H9 (cell line): ENCODE measurements at regions not wholly inside any gene's neighbourhood (a gene's known extent, or its start where the extent isn't known, plus 50 kb on each side); places are given as distances from the start of the nearest gene placed in this dataset.

ENCODE experiments used
- DNase-seq: peaks from one replicate; pipeline ENCODE4 v3.0.0-alpha.2; 2017
- H2AFZ ChIP-seq: one replicate; pipeline ENCODE4 v1.6.1; 2013; ENCODE audit warnings: mild to moderate bottlenecking, low read length, control low read depth, moderate library complexity
- H2AK5ac ChIP-seq: 2 replicates; pipeline ENCODE4 v1.6.1; 2013; ENCODE audit warnings: low read length, control low read depth, mixed read lengths; ENCODE audit not compliant: insufficient read length
- H2BK120ac ChIP-seq: one replicate; pipeline ENCODE4 v1.6.1; 2013; ENCODE audit warnings: low read depth, mild to moderate bottlenecking, low read length, control low read depth, inconsistent platforms; ENCODE audit not compliant: poor library complexity, severe bottlenecking
- H2BK12ac ChIP-seq: 2 replicates; pipeline ENCODE4 v1.6.1; 2013; ENCODE audit warnings: low read length, control low read depth, mixed read lengths, low read depth; ENCODE audit not compliant: insufficient read length
- H2BK15ac ChIP-seq: 2 replicates; pipeline ENCODE4 v1.6.1; 2013; ENCODE audit warnings: low read depth, low read length, control low read depth
- H2BK20ac ChIP-seq: one replicate; pipeline ENCODE4 v1.6.1; 2013; ENCODE audit warnings: low read depth, mild to moderate bottlenecking, low read length, control low read depth, inconsistent platforms; ENCODE audit not compliant: poor library complexity, severe bottlenecking
- H2BK5ac ChIP-seq: 2 replicates; pipeline ENCODE4 v1.6.1; 2013; ENCODE audit warnings: low read length, control low read depth, mixed read lengths; ENCODE audit not compliant: insufficient read length
- H3K14ac ChIP-seq: 2 replicates; pipeline ENCODE4 v1.6.1; 2013; ENCODE audit warnings: low read length, control low read depth; ENCODE audit not compliant: insufficient read depth
- H3K18ac ChIP-seq: 2 replicates; pipeline ENCODE4 v1.6.1; 2013; ENCODE audit warnings: low read depth, mild to moderate bottlenecking, mixed read lengths, low read length, control low read depth; ENCODE audit not compliant: insufficient read length
- H3K23ac ChIP-seq: 2 replicates; pipeline ENCODE4 v1.6.1; 2013; ENCODE audit warnings: low read length, control low read depth, mixed read lengths, low read depth; ENCODE audit not compliant: insufficient read length
- H3K23me2 ChIP-seq: 2 replicates; pipeline ENCODE4 v1.6.1; 2013; ENCODE audit warnings: low read depth, mild to moderate bottlenecking, mixed read lengths, low read length, control low read depth; ENCODE audit not compliant: insufficient read length, poor library complexity, severe bottlenecking
- H3K27ac ChIP-seq: 2 replicates; pipeline ENCODE4 v1.5.1; 2013; ENCODE audit warnings: low read length, control low read depth, mixed read lengths, low read depth; ENCODE audit not compliant: insufficient read length
- H3K27me3 ChIP-seq: 2 replicates; pipeline ENCODE4 v1.6.1; 2013; ENCODE audit warnings: low read length, control low read depth, inconsistent platforms; ENCODE audit not compliant: insufficient read depth
- H3K4ac ChIP-seq: 2 replicates; pipeline ENCODE4 v1.6.1; 2013; ENCODE audit warnings: low read depth, mild to moderate bottlenecking, control low read depth, inconsistent platforms, low read length, moderate library complexity
- H3K4me1 ChIP-seq: 2 replicates; pipeline ENCODE4 v1.6.1; 2013; ENCODE audit warnings: low read length, control low read depth, inconsistent platforms; ENCODE audit not compliant: insufficient read depth
- H3K4me2 ChIP-seq: 2 replicates; pipeline ENCODE4 v1.6.1; 2013; ENCODE audit warnings: low read length, control low read depth, mixed read lengths; ENCODE audit not compliant: insufficient read length, insufficient read depth
- H3K56ac ChIP-seq: 2 replicates; pipeline ENCODE4 v1.6.1; 2013; ENCODE audit warnings: low read depth, mild to moderate bottlenecking, mixed read lengths, low read length, control low read depth; ENCODE audit not compliant: insufficient read length
- H3K79me1 ChIP-seq: 2 replicates; pipeline ENCODE4 v1.6.1; 2013; ENCODE audit warnings: low read depth, mild to moderate bottlenecking, moderate library complexity, low read length, control low read depth, inconsistent platforms; ENCODE audit not compliant: insufficient read depth, poor library complexity, severe bottlenecking
- H3K79me2 ChIP-seq: 2 replicates; pipeline ENCODE4 v1.6.1; 2013; ENCODE audit warnings: low read length, control low read depth, inconsistent platforms; ENCODE audit not compliant: insufficient read depth
- H3K9ac ChIP-seq: 2 replicates; pipeline ENCODE4 v1.6.1; 2013; ENCODE audit warnings: low read length, control low read depth, mixed read lengths; ENCODE audit not compliant: insufficient read length; ENCODE audit errors: extremely low read depth
- H3K9me3 ChIP-seq: one replicate; pipeline ENCODE4 v1.6.1; 2013; ENCODE audit warnings: low read depth, low read length, inconsistent platforms; ENCODE audit not compliant: control insufficient read depth
- H3T11ph ChIP-seq: one replicate; pipeline ENCODE4 v1.6.1; 2013; ENCODE audit warnings: mild to moderate bottlenecking, low read length, control low read depth, inconsistent platforms
- H4K20me1 ChIP-seq: one replicate; pipeline ENCODE4 v1.6.1; 2013; ENCODE audit not compliant: control insufficient read depth, insufficient read length, insufficient read depth
- H4K5ac ChIP-seq: 2 replicates; pipeline ENCODE4 v1.6.1; 2013; ENCODE audit warnings: low read depth, mild to moderate bottlenecking, mixed read lengths, low read length, control low read depth; ENCODE audit not compliant: insufficient read length
- H4K8ac ChIP-seq: replicated peaks from 2 replicates; pipeline ENCODE4 v1.6.1; 2013; ENCODE audit warnings: low read length, control low read depth, mixed read lengths, low read depth; ENCODE audit not compliant: insufficient read length
- H4K91ac ChIP-seq: 2 replicates; pipeline ENCODE4 v1.6.1; 2013; ENCODE audit warnings: low read depth, mild to moderate bottlenecking, moderate library complexity, mixed read lengths, low read length, control low read depth; ENCODE audit not compliant: insufficient read length
- H3K27ac Mint-ChIP-seq, 3 experiments: 2 replicates in 2 of 3; 3 replicates in 1 of 3; pipeline ENCODE4 v1.8.0; 2020 to 2021; ENCODE audit warnings: mixed read lengths in 3 of 3, mild to moderate bottlenecking in 1 of 3, moderate library complexity in 1 of 3
- H3K27me3 Mint-ChIP-seq: 2 replicates; pipeline ENCODE4 v1.8.0; 2021; ENCODE audit warnings: low read depth, mild to moderate bottlenecking, moderate library complexity, mixed read lengths
- H3K36me3 Mint-ChIP-seq, 3 experiments: 2 replicates in 2 of 3; 3 replicates in 1 of 3; pipeline ENCODE4 v1.8.0; 2020 to 2021; ENCODE audit warnings: low read depth in 3 of 3, mixed read lengths in 3 of 3; ENCODE audit not compliant: insufficient read depth in 1 of 3
- H3K4me1 Mint-ChIP-seq, 2 experiments: 2 replicates each; pipeline ENCODE4 v1.8.0; 2020; ENCODE audit warnings: mixed read lengths in 2 of 2
- H3K4me3 Mint-ChIP-seq, 2 experiments: 2 replicates in 1 of 2; 3 replicates in 1 of 2; pipeline ENCODE4 v1.8.0; 2020 to 2021; ENCODE audit warnings: mild to moderate bottlenecking in 2 of 2, mixed read lengths in 2 of 2, moderate library complexity in 1 of 2
- H3K9me3 Mint-ChIP-seq, 2 experiments: 2 replicates in 1 of 2; 3 replicates in 1 of 2; pipeline ENCODE4 v1.8.0; 2020; ENCODE audit warnings: mild to moderate bottlenecking in 2 of 2, mixed read lengths in 2 of 2, moderate library complexity in 1 of 2
- CTCF ChIP-seq: fragments of 200-600 bp; sonication (generic); conservative IDR thresholded peaks from 3 replicates; pipeline ENCODE4 v1.8.0; 2021; ENCODE audit warnings: antibody characterized with exemption, mild to moderate bottlenecking
- WGBS: extraction: QIAGEN DNeasy Blood & Tissue Kit; methylation state at CpG from one replicate; pipeline ENCODE4 v1.1.7; 2013; ENCODE audit warnings: missing lambda C conversion rate, low lambda C conversion rate, mixed read lengths; ENCODE audit not compliant: insufficient read length; ENCODE audit errors: extremely low coverage; 5-methylcytosine and 5-hydroxymethylcytosine counted together

- Histone ChIP-seq H2BK20ac (no peak overlapping the region), H3K9me3 (no peaks in the 10 kb centered on the region), H2AK5ac (no peak overlapping the region), H3K27me3 (no peaks in the 10 kb centered on the region), H2BK15ac (no peak overlapping the region), H4K8ac (no peak overlapping the region), H3K23me2 (no peaks in the 10 kb centered on the region), H3K4me1 (no peaks in the 10 kb centered on the region), H3K23ac (no peak overlapping the region), H3T11ph (no peak overlapping the region), H3K4me2 (no peak overlapping the region), H4K20me1 (no peaks in the 10 kb centered on the region), H3K9ac (no peak overlapping the region), H3K79me2 (no peaks in the 10 kb centered on the region), H3K18ac (no peak overlapping the region), H3K56ac (no peak overlapping the region), H4K91ac (no peak overlapping the region), H2BK5ac (no peak overlapping the region), H2BK120ac (no peak overlapping the region), H4K5ac (no peak overlapping the region), H3K14ac (no peak overlapping the region), H2BK12ac (no peak overlapping the region), H3K79me1 (no peaks in the 10 kb centered on the region), H2AFZ (no peak overlapping the region), H3K27ac (no peak overlapping the region), H3K4ac (no peak overlapping the region)
- H3K27me3 Mint-ChIP-seq = no peaks in the 10 kb centered on the region
- WGBS = no CpG with 5 or more reads among the region's 4 CpGs
- H3K4me3 Mint-ChIP-seq = no peak overlapping the region
- H3K36me3 Mint-ChIP-seq = no peaks in the 10 kb centered on the region
- no peak overlapping the region for H3K27ac Mint-ChIP-seq
- no peak for DNase-seq
- TF ChIP-seq CTCF = no peak
- peaks cover 0 to 3% of the 10 kb centered on the region in 2 experiments; a peak in 1 of 4 replicates for H3K4me1 Mint-ChIP-seq
- no peaks in the 10 kb centered on the region; a peak in 1 of 5 replicates for H3K9me3 Mint-ChIP-seq
These were observed 73.5 kb downstream of the KIF4B start for GRCh38 chr5:155087036-155087435.
